Vagina (tissue), 2 donors: ENCODE measurements at regions not wholly inside any gene's neighbourhood (a gene's known extent, or its start where the extent isn't known, plus 50 kb on each side); places are given as distances from the start of the nearest gene placed in this dataset.

Experiments used
- DNase-seq, 2 donors: peaks; one replicate each; pipeline ENCODE4 v3.0.0-alpha.2; 2017; ENCODE audit errors: extremely low spot score in 2 of 2
- H3K27ac ChIP-seq: fragments of 200-600 bp; sonication (generic); one replicate; pipeline ENCODE4 v1.5.1; 2019
- H3K27me3 ChIP-seq: fragments of 200-600 bp; sonication (generic); one replicate; pipeline ENCODE4 v1.5.1; 2019
- H3K36me3 ChIP-seq, 2 donors: fragments of 200-600 bp; sonication (generic); one replicate each; pipeline ENCODE4 v1.5.1; 2017 to 2019
- H3K4me1 ChIP-seq: fragments of 200-600 bp; sonication (generic); one replicate; pipeline ENCODE4 v1.5.1; 2019
- H3K4me3 ChIP-seq, 2 donors: fragments of 200-600 bp; sonication (generic); 1 replicate in 1 of 2; 2 replicates in 1 of 2; pipeline ENCODE4 v1.5.1; 2016 to 2019
- H3K9me3 ChIP-seq: fragments of 200-600 bp; sonication (generic); one replicate; pipeline ENCODE4 v1.5.1; 2019
- CTCF ChIP-seq, 3 experiments: fragments of 450-650 bp in 2 of 3; fragments of 200-600 bp in 1 of 3; sonication (generic) in 1 of 3; IDR thresholded peaks; one replicate each; pipeline ENCODE4 v1.5.1; 2017 to 2019; ENCODE audit warnings: antibody characterized with exemption in 3 of 3, mild to moderate bottlenecking in 2 of 3, moderate library complexity in 2 of 3
- POLR2A ChIP-seq, 2 donors: fragments of 450-650 bp; IDR thresholded peaks; one replicate each; pipeline ENCODE4 v1.6.1; 2017; ENCODE audit warnings: antibody characterized with exemption in 2 of 2, mild to moderate bottlenecking in 2 of 2, moderate library complexity in 2 of 2
- POLR2AphosphoS5 ChIP-seq, 2 donors: sonication (generic); formaldehyde crosslinking; IDR thresholded peaks; one replicate each; pipeline ENCODE4 v1.9.0; 2017; ENCODE audit warnings: antibody characterized with exemption in 2 of 2, mild to moderate bottlenecking in 2 of 2, low read depth in 1 of 2; ENCODE audit not compliant: insufficient read depth in 1 of 2
- intact Hi-C: fragments of 100-400 bp; cut with DNase I; formaldehyde crosslinking; loops from one replicate; pipeline ENCODE4 v1.15.1; 2023

GRCh38 chr14:53384536-53384935 lies 231.4 kb upstream of the DDHD1 start:
- H3K9me3 ChIP-seq = no peaks in the 10 kb centered on the region
- no peak overlapping the region for H3K27ac ChIP-seq
- H3K4me3 ChIP-seq = no peak overlapping the region
- no peaks in the 10 kb centered on the region for H3K36me3 ChIP-seq
- H3K4me1 ChIP-seq = no peaks in the 10 kb centered on the region
- no peaks in the 10 kb centered on the region for H3K27me3 ChIP-seq
- TF ChIP-seq POLR2A (IDR thresholded peaks at IDR 0.05) (no peak), POLR2AphosphoS5 (IDR thresholded peaks at IDR 0.05; ENCODE audit: insufficient read depth in 1 of 2, low read depth in 1 of 2) (no peak)
- no peak for DNase-seq
- intact Hi-C loops = no loop called here

GRCh38 chr14:53384073-53384472 lies 230.9 kb upstream of the DDHD1 start:
- Histone ChIP-seq H3K27me3 (no peaks in the 10 kb centered on the region), H3K36me3 (no peaks in the 10 kb centered on the region), H3K27ac (no peak overlapping the region), H3K4me3 (no peak overlapping the region), H3K9me3 (no peaks in the 10 kb centered on the region), H3K4me1 (no peaks in the 10 kb centered on the region)
- TF ChIP-seq CTCF (IDR thresholded peaks at IDR 0.05) (no peak), POLR2AphosphoS5 (IDR thresholded peaks at IDR 0.05; ENCODE audit: insufficient read depth in 1 of 2, low read depth in 1 of 2) (no peak), POLR2A (IDR thresholded peaks at IDR 0.05) (no peak)
- intact Hi-C loops = no loop called here
- DNase-seq = no peak

- TF ChIP-seq POLR2A (IDR thresholded peaks at IDR 0.05) (no peak), POLR2AphosphoS5 (IDR thresholded peaks at IDR 0.05; ENCODE audit: insufficient read depth in 1 of 2, low read depth in 1 of 2) (no peak), CTCF (IDR thresholded peaks at IDR 0.05) (no peak)
- intact Hi-C loops = no loop called here
- no peaks in the 10 kb centered on the region for H3K36me3 ChIP-seq
- H3K9me3 ChIP-seq = no peaks in the 10 kb centered on the region
- H3K27ac ChIP-seq = no peak overlapping the region
- no peak for DNase-seq
- no peak overlapping the region for H3K4me3 ChIP-seq
- H3K4me1 ChIP-seq = no peaks in the 10 kb centered on the region
- no peaks in the 10 kb centered on the region for H3K27me3 ChIP-seq
Measured at GRCh38 chr14:53381895-53382294, 228.8 kb upstream of the DDHD1 start.

GRCh38 chr14:53380867-53381225 lies 227.7 kb upstream of the DDHD1 start:
- intact Hi-C loops = no loop called here
- H3K4me3 ChIP-seq = no peak overlapping the region
- no peak overlapping the region for H3K27ac ChIP-seq
- no peak for TF ChIP-seq POLR2A (IDR thresholded peaks at IDR 0.05)
- TF ChIP-seq CTCF (IDR thresholded peaks at IDR 0.05) = no peak
- TF ChIP-seq POLR2AphosphoS5 (IDR thresholded peaks at IDR 0.05; ENCODE audit: insufficient read depth in 1 of 2, low read depth in 1 of 2) = no peak
- no peaks in the 10 kb centered on the region for H3K27me3 ChIP-seq
- H3K4me1 ChIP-seq = peaks cover 1% of the 10 kb centered on the region
- H3K9me3 ChIP-seq = no peaks in the 10 kb centered on the region
- DNase-seq = no peak
- no peaks in the 10 kb centered on the region for H3K36me3 ChIP-seq

- Histone ChIP-seq H3K9me3 (no peaks in the 10 kb centered on the region), H3K4me1 (peaks cover 4% of the 10 kb centered on the region), H3K27ac (no peak overlapping the region), H3K4me3 (no peak overlapping the region), H3K27me3 (no peaks in the 10 kb centered on the region), H3K36me3 (no peaks in the 10 kb centered on the region)
- DNase-seq = no peak
- intact Hi-C loops = no loop called here
- TF ChIP-seq POLR2A (IDR thresholded peaks at IDR 0.05) = no peak
- no peak for TF ChIP-seq CTCF (IDR thresholded peaks at IDR 0.05)
- no peak for TF ChIP-seq POLR2AphosphoS5 (IDR thresholded peaks at IDR 0.05; ENCODE audit: insufficient read depth in 1 of 2, low read depth in 1 of 2)
Measured at GRCh38 chr14:53380052-53380866, 227.1 kb upstream of the DDHD1 start.
